ENCODE measurements at regions not wholly inside any gene's neighbourhood (a gene's known extent, or its start where the extent isn't known, plus 50 kb on each side); places are given as distances from the start of the nearest gene placed in this dataset.

DNA sequence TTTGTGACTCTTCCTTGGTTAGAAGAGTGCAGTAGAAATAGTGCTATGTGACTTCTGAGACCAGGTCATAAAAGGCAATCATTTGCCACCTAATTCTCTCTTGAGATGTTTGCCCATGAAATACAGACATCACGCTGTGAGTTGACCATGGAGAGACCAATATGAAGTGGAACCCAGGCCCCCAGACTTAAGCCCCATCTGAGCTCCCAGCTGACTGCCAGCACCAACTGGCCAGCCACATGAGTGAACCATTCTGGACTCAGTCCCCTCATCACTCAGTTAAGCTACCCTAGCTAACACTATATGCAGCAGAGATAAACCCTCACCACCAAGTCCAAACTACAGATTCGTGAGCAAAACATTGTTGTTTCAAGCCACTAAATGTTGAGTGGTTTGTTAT lies 60.7 kb upstream of the NIPBL start:
- no peaks in the 10 kb centered on the region for H4K20me1 ChIP-seq (ENCODE audit: insufficient read depth, low read length)
- no peaks in the 10 kb centered on the region for H3K79me2 ChIP-seq (ENCODE audit: insufficient read depth, low read length)
- no peak overlapping the region for H3K9ac ChIP-seq (ENCODE audit: insufficient read depth, low read length, poor library complexity, severe bottlenecking)
- no peak overlapping the region for H2AFZ ChIP-seq (ENCODE audit: insufficient read depth, low read depth, low read length, poor library complexity, severe bottlenecking)
- Mint-ChIP-seq H3K9me3 (peaks cover 0 to 5% (median 0%) of the 10 kb centered on the region in 7 donors), H3K36me3 (no peaks in the 10 kb centered on the region), H3K27ac (no peak overlapping the region), H3K4me3 (no peak overlapping the region), H3K4me1 (no peaks in the 10 kb centered on the region), H3K27me3 (ENCODE audit: low read depth in 3 of 3) (peaks cover 0 to 4% (median 3%) of the 10 kb centered on the region in 3 donors)
- H3K4me2 ChIP-seq (replicated peaks; ENCODE audit: extremely low read depth, low read length, poor library complexity, severe bottlenecking) = no peak overlapping the region
- H3K9me3 ChIP-seq (replicated peaks in 1 of 2; ENCODE audit: control insufficient read depth in 1 of 2, insufficient read depth in 1 of 2, low read length in 2 of 2) = no peaks in the 10 kb centered on the region
- H3K27me3 ChIP-seq (ENCODE audit: control insufficient read depth in 2 of 2, insufficient read depth in 2 of 2, low read length in 2 of 2) = no peaks in the 10 kb centered on the region
- no peak overlapping the region for H3K4me3 ChIP-seq (replicated peaks in 1 of 3; ENCODE audit: low read depth in 2 of 3, low read length in 3 of 3)
- 100% methylated on average over 1 of the region's 2 CpGs for WGBS (ENCODE audit: insufficient coverage)
- intact Hi-C loops (cut with micrococcal nuclease) = no loop called here
- TF ChIP-seq, protein P1, sequence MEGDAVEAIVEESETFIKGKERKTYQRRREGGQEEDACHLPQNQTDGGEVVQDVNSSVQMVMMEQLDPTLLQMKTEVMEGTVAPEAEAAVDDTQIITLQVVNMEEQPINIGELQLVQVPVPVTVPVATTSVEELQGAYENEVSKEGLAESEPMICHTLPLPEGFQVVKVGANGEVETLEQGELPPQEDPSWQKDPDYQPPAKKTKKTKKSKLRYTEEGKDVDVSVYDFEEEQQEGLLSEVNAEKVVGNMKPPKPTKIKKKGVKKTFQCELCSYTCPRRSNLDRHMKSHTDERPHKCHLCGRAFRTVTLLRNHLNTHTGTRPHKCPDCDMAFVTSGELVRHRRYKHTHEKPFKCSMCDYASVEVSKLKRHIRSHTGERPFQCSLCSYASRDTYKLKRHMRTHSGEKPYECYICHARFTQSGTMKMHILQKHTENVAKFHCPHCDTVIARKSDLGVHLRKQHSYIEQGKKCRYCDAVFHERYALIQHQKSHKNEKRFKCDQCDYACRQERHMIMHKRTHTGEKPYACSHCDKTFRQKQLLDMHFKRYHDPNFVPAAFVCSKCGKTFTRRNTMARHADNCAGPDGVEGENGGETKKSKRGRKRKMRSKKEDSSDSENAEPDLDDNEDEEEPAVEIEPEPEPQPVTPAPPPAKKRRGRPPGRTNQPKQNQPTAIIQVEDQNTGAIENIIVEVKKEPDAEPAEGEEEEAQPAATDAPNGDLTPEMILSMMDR (IDR thresholded peaks at IDR 0.05) = no peak
- H3K4me1 ChIP-seq (ENCODE audit: control insufficient read depth in 1 of 2, insufficient read depth in 2 of 2, low read length in 2 of 2) = no peaks in the 10 kb centered on the region
- H3K36me3 ChIP-seq (replicated peaks in 1 of 2; ENCODE audit: control insufficient read depth in 1 of 2, insufficient read depth in 2 of 2, low read length in 2 of 2) = no peaks in the 10 kb centered on the region
- H3K27ac ChIP-seq (ENCODE audit: low read depth in 1 of 2, low read length in 2 of 2) = no peak overlapping the region
- DNase-seq = no peak

DNA sequence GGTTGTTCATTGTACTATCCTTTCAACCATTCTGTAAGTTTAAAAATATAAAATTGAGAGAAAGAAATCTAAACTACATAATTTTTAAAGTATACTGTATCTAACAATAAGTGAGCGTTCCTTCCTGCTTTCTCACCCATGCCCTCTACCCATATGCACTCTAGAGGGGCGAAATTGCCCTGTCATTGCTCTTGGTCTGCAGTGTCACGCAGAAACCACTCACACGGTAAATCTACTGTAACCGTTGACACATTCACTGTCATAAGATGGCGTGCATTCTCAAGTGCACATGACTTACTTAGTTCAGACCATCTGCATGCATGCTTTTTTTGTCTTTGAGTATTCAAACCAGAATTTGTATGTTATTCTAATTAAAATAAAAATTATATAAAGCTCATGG lies 55.7 kb upstream of the NIPBL start:
- H4K20me1 ChIP-seq (ENCODE audit: insufficient read depth, low read length) = no peaks in the 10 kb centered on the region
- no peaks in the 10 kb centered on the region for H3K9me3 ChIP-seq (replicated peaks in 1 of 2; ENCODE audit: control insufficient read depth in 1 of 2, insufficient read depth in 1 of 2, low read length in 2 of 2)
- no peak overlapping the region for H3K4me3 ChIP-seq (replicated peaks in 1 of 3; ENCODE audit: low read depth in 2 of 3, low read length in 3 of 3)
- Mint-ChIP-seq H3K4me3 (no peak overlapping the region), H3K27me3 (ENCODE audit: low read depth in 3 of 3) (peaks cover 0 to 7% (median 6%) of the 10 kb centered on the region in 3 donors), H3K9me3 (peaks cover 0 to 3% (median under 1%) of the 10 kb centered on the region in 7 donors), H3K36me3 (no peaks in the 10 kb centered on the region), H3K4me1 (no peaks in the 10 kb centered on the region), H3K27ac (peak overlapping the region in 5 of 7 donors; percentile 1 to 75 (median 38))
- intact Hi-C loops (cut with micrococcal nuclease) = no loop called here
- no peaks in the 10 kb centered on the region for H3K36me3 ChIP-seq (replicated peaks in 1 of 2; ENCODE audit: control insufficient read depth in 1 of 2, insufficient read depth in 2 of 2, low read length in 2 of 2)
- H2AFZ ChIP-seq (ENCODE audit: insufficient read depth, low read depth, low read length, poor library complexity, severe bottlenecking) = no peak overlapping the region
- DNase-seq = peak; percentile 57 to 86 (median 70)
- no peak overlapping the region for H3K27ac ChIP-seq (ENCODE audit: low read depth in 1 of 2, low read length in 2 of 2)
- no peaks in the 10 kb centered on the region for H3K79me2 ChIP-seq (ENCODE audit: insufficient read depth, low read length)
- no peak overlapping the region for H3K4me2 ChIP-seq (replicated peaks; ENCODE audit: extremely low read depth, low read length, poor library complexity, severe bottlenecking)
- H3K9ac ChIP-seq (ENCODE audit: insufficient read depth, low read length, poor library complexity, severe bottlenecking) = no peak overlapping the region
- H3K27me3 ChIP-seq (ENCODE audit: control insufficient read depth in 2 of 2, insufficient read depth in 2 of 2, low read length in 2 of 2) = no peaks in the 10 kb centered on the region
- no peaks in the 10 kb centered on the region for H3K4me1 ChIP-seq (ENCODE audit: control insufficient read depth in 1 of 2, insufficient read depth in 2 of 2, low read length in 2 of 2)
- WGBS (ENCODE audit: insufficient coverage) = 74% methylated on average over 5 of the region's 6 CpGs
- TF ChIP-seq, protein P1 (IDR thresholded peaks at IDR 0.05) = no peak
